ENCODE measurements at regions not wholly inside any gene's neighbourhood (a gene's known extent, or its start where the extent isn't known, plus 50 kb on each side); places are given as distances from the start of the nearest gene placed in this dataset.

GRCh38 chr2:16832910-16833309, 167.3 kb upstream of the CYRIA start:
- TF ChIP-seq CTCF (IDR thresholded peaks at IDR 0.05) = no peak
- TF ChIP-seq POLR2A (IDR thresholded peaks at IDR 0.05) = no peak

Measured in esophagus squamous epithelium (tissue), 4 donors.